Psoas muscle (tissue), 7 donors: ENCODE measurements at regions not wholly inside any gene's neighbourhood (a gene's known extent, or its start where the extent isn't known, plus 50 kb on each side); places are given as distances from the start of the nearest gene placed in this dataset.

ENCODE experiments used
- ATAC-seq, 4 donors: fragments of 200-7000 bp; cut with Tn5 transposase; one replicate each; pipeline ENCODE4 v1.9.1; 2020; ENCODE audit warnings: moderate library complexity in 3 of 4, mild to moderate bottlenecking in 2 of 4
- DNase-seq, 2 donors: peaks; one replicate each; pipeline ENCODE4 v3.0.0-alpha.2; 2020
- H3K27ac ChIP-seq: fragments of 200-600 bp; one replicate; pipeline ENCODE4 v1.8.0; 2022
- H3K27me3 ChIP-seq, 3 donors: fragments of 200-600 bp in 1 of 3; one replicate each; pipeline versions ENCODE4 v1.6.1 to v1.8.0; 2013 to 2022; ENCODE audit warnings: low read length in 2 of 3, mild to moderate bottlenecking in 2 of 3, moderate library complexity in 1 of 3; ENCODE audit not compliant: insufficient read depth in 3 of 3
- H3K36me3 ChIP-seq, 2 donors: fragments of 200-600 bp in 1 of 2; one replicate each; pipeline versions ENCODE4 v1.6.1 to v1.8.0; 2013 to 2022; ENCODE audit warnings: low read depth in 1 of 2, mild to moderate bottlenecking in 1 of 2, moderate library complexity in 1 of 2; ENCODE audit not compliant: insufficient read depth in 1 of 2
- H3K4me1 ChIP-seq: fragments of 200-600 bp; one replicate; pipeline ENCODE4 v1.8.0; 2022
- H3K4me3 ChIP-seq: fragments of 200-600 bp; one replicate; pipeline ENCODE4 v1.8.0; 2022; ENCODE audit warnings: mild to moderate bottlenecking
- H3K9me3 ChIP-seq: fragments of 200-600 bp; one replicate; pipeline ENCODE4 v1.8.0; 2022
- WGBS, 3 donors: extraction: QIAGEN DNeasy Blood & Tissue Kit; methylation state at CpG; one replicate each; pipeline versions ENCODE4 v1.1.6 to v1.1.7; 2013; 5-methylcytosine and 5-hydroxymethylcytosine counted together
- intact Hi-C, 2 donors: fragments of 100-400 bp; cut with DNase I; formaldehyde crosslinking; loops; one replicate each; pipeline versions ENCODE4 v1.11.0 to v1.14.2; 2022
- TF ChIP-seq, protein P1 (sequence below): fragments of 200-600 bp; IDR thresholded peaks from one replicate; pipeline ENCODE4 v1.8.0; 2022; ENCODE audit warnings: antibody characterized with exemption
- donor health status: healthy with polysubstance abuse.
- donor health status: DM: no; HTN: no; CAD: no; lungs with moderate emphysema.
- donor health status: Bipolar disorder and iron deficiency.
- donor health status: healthy.
- donor health status: DM: yes; HTN: yes; CAD: no.
- donor health status: DM: no; HTN: no; CAD: no.
- donor health status: DM: yes; HTN: yes; CAD: no.

DNA sequence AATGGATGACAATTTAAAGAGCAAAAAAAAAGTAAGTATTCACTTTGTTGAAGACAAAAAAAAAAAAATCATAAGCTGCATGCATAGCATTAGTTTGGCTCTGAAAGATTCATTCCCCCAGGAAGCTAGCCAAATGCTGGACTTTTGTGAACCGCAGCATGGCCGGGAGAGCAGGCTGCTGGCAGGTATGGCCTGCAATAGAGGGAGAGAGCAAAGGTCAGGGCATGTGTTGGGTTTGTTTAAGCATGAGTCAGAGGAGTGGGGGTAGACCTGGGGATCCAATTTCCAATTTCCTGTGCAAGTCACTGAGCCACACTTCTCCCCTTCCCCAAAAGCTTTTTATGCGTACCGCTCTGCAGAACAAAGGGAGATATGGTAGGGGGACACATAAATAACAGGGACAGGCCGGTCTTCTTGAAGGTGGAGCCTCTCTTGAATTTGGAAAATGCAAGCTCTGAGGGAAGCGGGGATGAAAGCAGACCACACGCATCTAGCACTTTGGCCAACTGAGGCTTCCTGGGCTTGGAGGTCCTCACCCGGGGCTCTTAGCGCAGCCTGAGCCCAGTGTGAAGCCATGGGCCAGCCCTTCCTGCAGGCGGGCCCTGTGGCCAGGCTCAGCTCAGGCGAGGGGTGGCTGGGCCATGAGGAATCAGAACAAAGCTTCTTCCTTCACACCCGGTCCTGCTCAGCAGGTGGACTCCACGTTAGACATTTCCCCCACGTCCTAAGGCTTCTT is 171.1 kb downstream of the TOMM20 start:
- H3K4me1 ChIP-seq, result peaks cover 51% of the 10 kb centered on the region
- no peaks in the 10 kb centered on the region for H3K36me3 ChIP-seq
- H3K4me3 ChIP-seq, result no peak overlapping the region
- H3K27ac ChIP-seq, result peak overlapping the region; percentile 46
- intact Hi-C loops, result loop anchor here in 1 of 2 donors (5.0 kb wide), 1 partner anchor 40 kb away; no protein-coding TSS in a partner anchor
- ATAC-seq, result peak; percentile 62 to 74 (median 68)
- no peaks in the 10 kb centered on the region for H3K9me3 ChIP-seq
- TF ChIP-seq, protein P1, sequence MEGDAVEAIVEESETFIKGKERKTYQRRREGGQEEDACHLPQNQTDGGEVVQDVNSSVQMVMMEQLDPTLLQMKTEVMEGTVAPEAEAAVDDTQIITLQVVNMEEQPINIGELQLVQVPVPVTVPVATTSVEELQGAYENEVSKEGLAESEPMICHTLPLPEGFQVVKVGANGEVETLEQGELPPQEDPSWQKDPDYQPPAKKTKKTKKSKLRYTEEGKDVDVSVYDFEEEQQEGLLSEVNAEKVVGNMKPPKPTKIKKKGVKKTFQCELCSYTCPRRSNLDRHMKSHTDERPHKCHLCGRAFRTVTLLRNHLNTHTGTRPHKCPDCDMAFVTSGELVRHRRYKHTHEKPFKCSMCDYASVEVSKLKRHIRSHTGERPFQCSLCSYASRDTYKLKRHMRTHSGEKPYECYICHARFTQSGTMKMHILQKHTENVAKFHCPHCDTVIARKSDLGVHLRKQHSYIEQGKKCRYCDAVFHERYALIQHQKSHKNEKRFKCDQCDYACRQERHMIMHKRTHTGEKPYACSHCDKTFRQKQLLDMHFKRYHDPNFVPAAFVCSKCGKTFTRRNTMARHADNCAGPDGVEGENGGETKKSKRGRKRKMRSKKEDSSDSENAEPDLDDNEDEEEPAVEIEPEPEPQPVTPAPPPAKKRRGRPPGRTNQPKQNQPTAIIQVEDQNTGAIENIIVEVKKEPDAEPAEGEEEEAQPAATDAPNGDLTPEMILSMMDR, result no peak
- no peaks in the 10 kb centered on the region for H3K27me3 ChIP-seq
- 74 to 84% (median 79%) methylated on average over 14 of the region's 14 CpGs for WGBS, 3 donors
- no peak for DNase-seq

DNA sequence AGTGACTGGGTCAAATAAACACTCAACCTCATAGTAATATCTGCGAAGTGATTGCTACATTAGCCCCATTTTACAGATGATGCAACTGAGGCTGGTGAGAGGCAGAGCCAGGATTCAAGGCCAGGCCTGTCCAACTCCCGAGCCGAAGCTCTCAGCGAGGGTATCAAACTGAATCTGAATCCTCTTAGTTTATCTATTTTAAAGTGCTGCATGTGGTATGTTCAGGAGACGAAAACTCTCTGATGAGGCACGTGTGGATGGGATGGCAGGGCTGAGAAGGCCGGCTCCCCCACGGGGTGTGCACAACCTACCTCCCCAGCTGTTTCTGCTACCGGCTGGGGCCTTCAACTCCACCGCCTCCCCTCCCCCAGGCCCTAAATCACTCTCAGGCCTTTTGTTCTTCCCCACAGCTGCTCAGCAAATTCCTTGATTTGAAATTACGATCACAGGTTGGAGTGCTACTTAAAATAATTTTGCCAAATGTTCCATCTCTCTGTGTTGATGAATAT is 171.8 kb downstream of the TOMM20 start:
- H3K9me3 ChIP-seq, result no peaks in the 10 kb centered on the region
- no peaks in the 10 kb centered on the region for H3K27me3 ChIP-seq
- DNase-seq (no peak), ATAC-seq (peak in 2 of 4 donors; percentile 23 to 45)
- no peak overlapping the region for H3K4me3 ChIP-seq
- TF ChIP-seq, protein P1, result no peak
- 59 to 66% (median 59%) methylated on average over 11 of the region's 11 CpGs for WGBS, 3 donors
- intact Hi-C loops, result loop anchor here in 1 of 2 donors (5.0 kb wide), 1 partner anchor 40 kb away; no protein-coding TSS in a partner anchor
- peaks cover 45% of the 10 kb centered on the region for H3K4me1 ChIP-seq
- H3K27ac ChIP-seq, result peak overlapping the region; percentile 46
- H3K36me3 ChIP-seq, result no peaks in the 10 kb centered on the region

DNA sequence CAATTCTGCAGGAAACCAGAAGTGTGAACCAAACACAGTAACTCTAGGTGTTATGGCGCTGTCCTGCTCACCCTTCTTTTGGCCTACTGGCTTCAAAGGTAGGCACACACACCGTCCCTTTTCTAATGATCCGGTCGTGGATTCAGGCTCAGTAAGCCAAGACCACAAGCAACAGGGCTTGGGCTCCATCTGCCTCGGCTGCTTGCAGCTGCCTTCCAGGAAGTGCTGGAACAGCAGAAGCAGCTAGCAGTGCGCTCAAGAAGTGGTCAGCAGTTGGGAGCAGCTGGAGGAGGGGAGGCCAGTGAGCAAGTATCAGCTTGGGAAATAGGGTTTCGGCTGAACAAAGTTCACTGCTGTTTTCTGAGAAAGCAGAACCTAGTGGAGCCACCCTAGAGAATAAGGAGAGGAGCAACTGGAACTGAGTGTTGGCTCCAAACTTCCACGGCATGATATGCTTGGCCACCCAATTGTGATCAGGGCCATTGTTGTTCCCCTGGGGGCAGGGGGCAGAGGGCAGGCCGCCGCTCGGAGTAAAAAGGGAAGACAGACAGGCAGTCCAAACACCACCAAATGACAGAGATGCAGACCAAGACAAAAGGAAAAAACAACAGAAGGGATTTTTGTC is 173.4 kb downstream of the TOMM20 start:
- intact Hi-C loops, result loop anchor here in 1 of 2 donors (5.0 kb wide), 1 partner anchor 38 kb away; no protein-coding TSS in a partner anchor
- 35 to 54% (median 46%) methylated on average over 11 of the region's 11 CpGs for WGBS, 3 donors
- no peaks in the 10 kb centered on the region for H3K36me3 ChIP-seq

DNA sequence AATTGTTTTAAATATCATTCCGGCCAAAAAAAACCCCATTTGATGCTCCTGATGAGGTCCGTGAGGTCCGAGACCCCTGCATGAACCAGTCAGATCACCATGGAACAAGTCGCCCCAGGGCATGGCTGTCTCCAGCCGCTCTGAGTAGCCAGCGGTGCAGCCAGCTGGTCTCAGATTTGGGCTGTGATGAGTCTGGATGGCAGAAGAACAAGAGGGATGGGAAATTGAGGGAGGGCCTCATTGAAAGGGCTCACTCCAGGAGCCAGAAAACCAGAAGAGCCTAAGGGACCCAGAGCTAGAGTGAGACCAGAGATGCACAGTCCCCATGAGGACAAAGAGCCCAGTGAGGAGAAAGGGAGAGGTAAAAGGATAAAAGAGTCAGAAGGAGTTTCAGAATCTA is 174.0 kb downstream of the TOMM20 start:
- intact Hi-C loops, result loop anchor here in 1 of 2 donors (5.0 kb wide), 1 partner anchor 37 kb away; no protein-coding TSS in a partner anchor
- TF ChIP-seq, protein P1, result no peak
- peaks cover 36% of the 10 kb centered on the region for H3K4me1 ChIP-seq
- peak overlapping the region; percentile 63 for H3K27ac ChIP-seq
- 94 to 97% (median 94%) methylated on average over 6 of the region's 6 CpGs for WGBS, 3 donors
- no peak overlapping the region for H3K4me3 ChIP-seq
- ATAC-seq (no peak), DNase-seq (no peak)
- no peaks in the 10 kb centered on the region for H3K27me3 ChIP-seq
- no peaks in the 10 kb centered on the region for H3K9me3 ChIP-seq
- no peaks in the 10 kb centered on the region for H3K36me3 ChIP-seq

More for the DNA sequence above, 173.4 kb downstream of the TOMM20 start:
- Histone ChIP-seq H3K27me3 (no peaks in the 10 kb centered on the region), H3K4me3 (no peak overlapping the region), H3K27ac (peak overlapping the region; percentile 63), H3K4me1 (peaks cover 36% of the 10 kb centered on the region), H3K9me3 (no peaks in the 10 kb centered on the region)
- TF ChIP-seq, protein P1, result no peak
- DNase-seq (peak; percentile 68 to 79), ATAC-seq (peak; percentile 51 to 68 (median 64))
